ENCODE measurements at regions not wholly inside any gene's neighbourhood (a gene's known extent, or its start where the extent isn't known, plus 50 kb on each side); places are given as distances from the start of the nearest gene placed in this dataset.
"Not testable (repeated sequence)": the region's sequence is repeated elsewhere in the genome, so short reads cannot be mapped to it uniquely, and the experiment has no call there.

- DNase-seq (ENCODE audit: low spot score in 2 of 2); in situ Hi-C loops (cut with MboI; ENCODE audit: low sequenced_read_pairs): not testable (repeated sequence)
Measured at GRCh38 chr2:44067791-44068181, 72.0 kb upstream of the LRPPRC start.

GRCh38 chr2:44071454-44072046, 75.8 kb upstream of the LRPPRC start:
- Histone ChIP-seq H3K4me1 (no peaks in the 10 kb centered on the region), H3K4me3 (no peak overlapping the region), H3K9me3 (no peaks in the 10 kb centered on the region), H3K27me3 (ENCODE audit: low read depth) (no peaks in the 10 kb centered on the region), H3K36me3 (replicated peaks) (no peaks in the 10 kb centered on the region)
- no peak for DNase-seq (ENCODE audit: low spot score in 2 of 2)
- in situ Hi-C loops (cut with MboI; ENCODE audit: low sequenced_read_pairs): no loop called here

More at GRCh38 chr2:44067791-44068181, 72.0 kb upstream of the LRPPRC start:
- H3K36me3 ChIP-seq (replicated peaks); H3K27me3 ChIP-seq (ENCODE audit: low read depth); H3K4me3 ChIP-seq; H3K4me1 ChIP-seq; H3K9me3 ChIP-seq: not testable (repeated sequence)

- DNase-seq (ENCODE audit: low spot score in 2 of 2); H3K4me1 ChIP-seq; H3K4me3 ChIP-seq; in situ Hi-C loops (cut with MboI; ENCODE audit: low sequenced_read_pairs); H3K36me3 ChIP-seq (replicated peaks); H3K9me3 ChIP-seq; H3K27me3 ChIP-seq (ENCODE audit: low read depth): not testable (repeated sequence)
Measured at GRCh38 chr2:44073667-44074066, 77.9 kb upstream of the LRPPRC start.

GRCh38 chr2:44074795-44075194, 79.0 kb upstream of the LRPPRC start:
- in situ Hi-C loops (cut with MboI; ENCODE audit: low sequenced_read_pairs); H3K4me1 ChIP-seq; H3K4me3 ChIP-seq; DNase-seq (ENCODE audit: low spot score in 2 of 2); H3K27me3 ChIP-seq (ENCODE audit: low read depth); H3K9me3 ChIP-seq; H3K36me3 ChIP-seq (replicated peaks): not testable (repeated sequence)

GRCh38 chr2:44075541-44075940, 79.8 kb upstream of the LRPPRC start:
- Histone ChIP-seq H3K27me3 (ENCODE audit: low read depth) (no peaks in the 10 kb centered on the region), H3K4me1 (peaks cover 7% of the 10 kb centered on the region), H3K9me3 (no peaks in the 10 kb centered on the region), H3K36me3 (replicated peaks) (no peaks in the 10 kb centered on the region), H3K4me3 (no peak overlapping the region)
- no peak for DNase-seq (ENCODE audit: low spot score in 2 of 2)
- in situ Hi-C loops (cut with MboI; ENCODE audit: low sequenced_read_pairs): no loop called here

GRCh38 chr2:44077942-44078511, 82.2 kb upstream of the LRPPRC start:
- H3K4me3 ChIP-seq: no peak overlapping the region
- in situ Hi-C loops (cut with MboI; ENCODE audit: low sequenced_read_pairs): no loop called here
- H3K36me3 ChIP-seq (replicated peaks): no peaks in the 10 kb centered on the region
- H3K9me3 ChIP-seq: no peaks in the 10 kb centered on the region
- peaks cover 7% of the 10 kb centered on the region for H3K4me1 ChIP-seq
- no peak for DNase-seq (ENCODE audit: low spot score in 2 of 2)
- H3K27me3 ChIP-seq (ENCODE audit: low read depth): no peaks in the 10 kb centered on the region

- DNase-seq (ENCODE audit: low spot score in 2 of 2): no peak
- H3K27me3 ChIP-seq (ENCODE audit: low read depth): no peaks in the 10 kb centered on the region
- H3K36me3 ChIP-seq (replicated peaks): no peaks in the 10 kb centered on the region
- no peak overlapping the region for H3K4me3 ChIP-seq
- peaks cover 7% of the 10 kb centered on the region for H3K4me1 ChIP-seq
- in situ Hi-C loops (cut with MboI; ENCODE audit: low sequenced_read_pairs): no loop called here
- H3K9me3 ChIP-seq: no peaks in the 10 kb centered on the region
Measured at GRCh38 chr2:44079686-44080085, 83.9 kb upstream of the LRPPRC start.

- no peak for DNase-seq (ENCODE audit: low spot score in 2 of 2)
- no peak overlapping the region for H3K4me3 ChIP-seq
- H3K36me3 ChIP-seq (replicated peaks): no peaks in the 10 kb centered on the region
- in situ Hi-C loops (cut with MboI; ENCODE audit: low sequenced_read_pairs): no loop called here
- peaks cover 9% of the 10 kb centered on the region for H3K4me1 ChIP-seq
- no peaks in the 10 kb centered on the region for H3K9me3 ChIP-seq
- no peaks in the 10 kb centered on the region for H3K27me3 ChIP-seq (ENCODE audit: low read depth)
Measured at GRCh38 chr2:44083054-44083453, 85.6 kb upstream of the PPM1B start.

- Histone ChIP-seq H3K4me1 (peaks cover 5% of the 10 kb centered on the region), H3K9me3 (no peaks in the 10 kb centered on the region), H3K27me3 (ENCODE audit: low read depth) (no peaks in the 10 kb centered on the region), H3K4me3 (no peak overlapping the region), H3K36me3 (replicated peaks) (no peaks in the 10 kb centered on the region)
- in situ Hi-C loops (cut with MboI; ENCODE audit: low sequenced_read_pairs): no loop called here
- DNase-seq (ENCODE audit: low spot score in 2 of 2): no peak
Measured at GRCh38 chr2:44084850-44085249, 83.8 kb upstream of the PPM1B start.

- in situ Hi-C loops (cut with MboI; ENCODE audit: low sequenced_read_pairs): no loop called here
- no peaks in the 10 kb centered on the region for H3K27me3 ChIP-seq (ENCODE audit: low read depth)
- no peak for DNase-seq (ENCODE audit: low spot score in 2 of 2)
- H3K4me1 ChIP-seq: peaks cover 5% of the 10 kb centered on the region
- no peaks in the 10 kb centered on the region for H3K9me3 ChIP-seq
- H3K4me3 ChIP-seq: no peak overlapping the region
- H3K36me3 ChIP-seq (replicated peaks): no peaks in the 10 kb centered on the region
Measured at GRCh38 chr2:44086629-44087028, 82.0 kb upstream of the PPM1B start.

- Histone ChIP-seq H3K9me3 (no peaks in the 10 kb centered on the region), H3K36me3 (replicated peaks) (no peaks in the 10 kb centered on the region), H3K27me3 (ENCODE audit: low read depth) (no peaks in the 10 kb centered on the region), H3K4me1 (peaks cover 5% of the 10 kb centered on the region), H3K4me3 (no peak overlapping the region)
- DNase-seq (ENCODE audit: low spot score in 2 of 2): peak; percentile 73 to 93
- in situ Hi-C loops (cut with MboI; ENCODE audit: low sequenced_read_pairs): no loop called here
Measured at GRCh38 chr2:44087036-44087713, 81.5 kb upstream of the PPM1B start.

- DNase-seq (ENCODE audit: low spot score in 2 of 2): no peak
- Histone ChIP-seq H3K4me3 (no peak overlapping the region), H3K4me1 (peaks cover 5% of the 10 kb centered on the region), H3K36me3 (replicated peaks) (no peaks in the 10 kb centered on the region), H3K27me3 (ENCODE audit: low read depth) (no peaks in the 10 kb centered on the region), H3K9me3 (no peaks in the 10 kb centered on the region)
- in situ Hi-C loops (cut with MboI; ENCODE audit: low sequenced_read_pairs): no loop called here
Measured at GRCh38 chr2:44087714-44088092, 81.0 kb upstream of the PPM1B start.

GRCh38 chr2:44092519-44092918, 76.2 kb upstream of the PPM1B start:
- H3K9me3 ChIP-seq; H3K4me3 ChIP-seq; H3K4me1 ChIP-seq; H3K36me3 ChIP-seq (replicated peaks); H3K27me3 ChIP-seq (ENCODE audit: low read depth); in situ Hi-C loops (cut with MboI; ENCODE audit: low sequenced_read_pairs); DNase-seq (ENCODE audit: low spot score in 2 of 2): not testable (repeated sequence)

GRCh38 chr2:44093970-44094369, 74.7 kb upstream of the PPM1B start:
- DNase-seq (ENCODE audit: low spot score in 2 of 2): no peak
- no peaks in the 10 kb centered on the region for H3K36me3 ChIP-seq (replicated peaks)
- no peaks in the 10 kb centered on the region for H3K4me1 ChIP-seq
- no peaks in the 10 kb centered on the region for H3K27me3 ChIP-seq (ENCODE audit: low read depth)
- H3K9me3 ChIP-seq: no peaks in the 10 kb centered on the region
- in situ Hi-C loops (cut with MboI; ENCODE audit: low sequenced_read_pairs): no loop called here
- no peak overlapping the region for H3K4me3 ChIP-seq
